CD4-positive, alpha-beta T cell treated with Interleukin-2 at 100 ng/mL for 4 hours (primary cell): ENCODE measurements at regions not wholly inside any gene's neighbourhood (a gene's known extent, or its start where the extent isn't known, plus 50 kb on each side); places are given as distances from the start of the nearest gene placed in this dataset.

Experiments used
- DNase-seq: peaks from one replicate; pipeline ENCODE4 v3.0.0-alpha.2; 2020; ENCODE audit warnings: low spot score

GRCh38 chr3:82087958-82088357, 326.5 kb upstream of the GBE1 start:
- no peak for DNase-seq

- DNase-seq: no peak
These were observed 324.5 kb upstream of the GBE1 start for GRCh38 chr3:82085851-82086475.

- no peak for DNase-seq
These were observed 323.9 kb upstream of the GBE1 start for GRCh38 chr3:82085356-82085755.

- no peak for DNase-seq
These were observed 323.4 kb upstream of the GBE1 start for GRCh38 chr3:82084824-82085223.

- no peak for DNase-seq
These were observed 321.4 kb upstream of the GBE1 start for GRCh38 chr3:82082796-82083195.

GRCh38 chr3:82081351-82081750, 319.9 kb upstream of the GBE1 start:
- no peak for DNase-seq

- no peak for DNase-seq
These were observed 319.3 kb upstream of the GBE1 start for GRCh38 chr3:82080792-82081191.

GRCh38 chr3:82080261-82080660, 318.8 kb upstream of the GBE1 start:
- no peak for DNase-seq

GRCh38 chr3:82079335-82079890, 318.0 kb upstream of the GBE1 start:
- no peak for DNase-seq

- DNase-seq: no peak
These were observed 316.8 kb upstream of the GBE1 start for GRCh38 chr3:82078246-82078645.

- no peak for DNase-seq
These were observed 306.0 kb upstream of the GBE1 start for GRCh38 chr3:82067420-82067819.

GRCh38 chr3:82058809-82059208, 297.4 kb upstream of the GBE1 start:
- no peak for DNase-seq

- DNase-seq: no peak
These were observed 294.3 kb upstream of the GBE1 start for GRCh38 chr3:82055792-82056191.

- DNase-seq: no peak
These were observed 293.4 kb upstream of the GBE1 start for GRCh38 chr3:82054849-82055248.

- DNase-seq: no peak
These were observed 291.8 kb upstream of the GBE1 start for GRCh38 chr3:82053236-82053635.

- no peak for DNase-seq
These were observed 288.9 kb upstream of the GBE1 start for GRCh38 chr3:82050382-82050781.

GRCh38 chr3:82048711-82049110, 287.3 kb upstream of the GBE1 start:
- DNase-seq: no peak

GRCh38 chr3:82044930-82045705, 283.7 kb upstream of the GBE1 start:
- no peak for DNase-seq

GRCh38 chr3:82038556-82038955, 277.1 kb upstream of the GBE1 start:
- no peak for DNase-seq

GRCh38 chr3:82033186-82033585, 271.7 kb upstream of the GBE1 start:
- DNase-seq: no peak

- no peak for DNase-seq
These were observed 270.2 kb upstream of the GBE1 start for GRCh38 chr3:82031596-82031995.

GRCh38 chr3:82030916-82031315, 269.5 kb upstream of the GBE1 start:
- DNase-seq: no peak

GRCh38 chr3:82022836-82023235, 261.4 kb upstream of the GBE1 start:
- DNase-seq: no peak

GRCh38 chr3:82020282-82020681, 258.8 kb upstream of the GBE1 start:
- DNase-seq: no peak
